Memory B cell (primary cell): ENCODE measurements at regions not wholly inside any gene's neighbourhood (a gene's known extent, or its start where the extent isn't known, plus 50 kb on each side); places are given as distances from the start of the nearest gene placed in this dataset.

Experiments used
- ATAC-seq: fragments of 150-1000 bp; cut with Tn5 transposase; 2 replicates; pipeline ENCODE4 v1.10.0; 2021; ENCODE audit warnings: low read depth, mild to moderate bottlenecking, moderate library complexity
- DNase-seq, 2 donors: peaks; one replicate each; pipeline ENCODE4 v3.0.0; 2022; ENCODE audit warnings: low spot score in 2 of 2
- H3K27ac Mint-ChIP-seq: one replicate; pipeline ENCODE4 v1.8.0; 2022; ENCODE audit warnings: mild to moderate bottlenecking, moderate library complexity, mixed read lengths
- H3K27me3 Mint-ChIP-seq: one replicate; pipeline ENCODE4 v1.8.0; 2022; ENCODE audit warnings: mixed read lengths
- H3K36me3 Mint-ChIP-seq: one replicate; pipeline ENCODE4 v1.8.0; 2022; ENCODE audit warnings: mild to moderate bottlenecking, mixed read lengths
- H3K4me1 Mint-ChIP-seq: one replicate; pipeline ENCODE4 v1.8.0; 2022; ENCODE audit warnings: mixed read lengths
- H3K4me3 Mint-ChIP-seq: one replicate; pipeline ENCODE4 v1.8.0; 2022; ENCODE audit warnings: mild to moderate bottlenecking, moderate library complexity, mixed read lengths
- H3K9me3 Mint-ChIP-seq: one replicate; pipeline ENCODE4 v1.8.0; 2022; ENCODE audit warnings: mixed read lengths

GRCh38 chr2:47315475-47315874, 53.6 kb upstream of the EPCAM start:
- Mint-ChIP-seq H3K36me3 (no peaks in the 10 kb centered on the region), H3K4me1 (peaks cover 26% of the 10 kb centered on the region), H3K4me3 (no peak overlapping the region), H3K27me3 (peaks cover 2% of the 10 kb centered on the region), H3K9me3 (no peaks in the 10 kb centered on the region), H3K27ac (no peak overlapping the region)
- DNase-seq = no peak
- ATAC-seq = no peak

GRCh38 chr2:47313728-47314127, 55.4 kb upstream of the EPCAM start:
- no peak overlapping the region for H3K4me3 Mint-ChIP-seq
- no peaks in the 10 kb centered on the region for H3K9me3 Mint-ChIP-seq
- ATAC-seq = no peak
- H3K27ac Mint-ChIP-seq = no peak overlapping the region
- peaks cover 38% of the 10 kb centered on the region for H3K4me1 Mint-ChIP-seq
- no peaks in the 10 kb centered on the region for H3K36me3 Mint-ChIP-seq
- no peaks in the 10 kb centered on the region for H3K27me3 Mint-ChIP-seq
- DNase-seq = no peak

- peaks cover 38% of the 10 kb centered on the region for H3K4me1 Mint-ChIP-seq
- no peak for DNase-seq
These were observed 55.9 kb upstream of the EPCAM start for GRCh38 chr2:47313141-47313691.

GRCh38 chr2:47312491-47312850, 56.6 kb upstream of the EPCAM start:
- Mint-ChIP-seq H3K27ac (no peak overlapping the region), H3K27me3 (no peaks in the 10 kb centered on the region), H3K36me3 (no peaks in the 10 kb centered on the region), H3K4me3 (no peak overlapping the region), H3K4me1 (peaks cover 38% of the 10 kb centered on the region), H3K9me3 (no peaks in the 10 kb centered on the region)
- ATAC-seq (no peak), DNase-seq (no peak)

More at GRCh38 chr2:47313141-47313691, 55.9 kb upstream of the EPCAM start:
- Mint-ChIP-seq H3K9me3 (no peaks in the 10 kb centered on the region), H3K36me3 (no peaks in the 10 kb centered on the region), H3K27ac (peak overlapping the region; percentile 5), H3K27me3 (no peaks in the 10 kb centered on the region), H3K4me3 (no peak overlapping the region)
- ATAC-seq = no peak

GRCh38 chr2:47311764-47312490, 57.2 kb upstream of the EPCAM start:
- Mint-ChIP-seq H3K27me3 (no peaks in the 10 kb centered on the region), H3K4me3 (no peak overlapping the region), H3K4me1 (peaks cover 39% of the 10 kb centered on the region), H3K27ac (peak overlapping the region; percentile 58), H3K9me3 (no peaks in the 10 kb centered on the region), H3K36me3 (no peaks in the 10 kb centered on the region)
- DNase-seq = no peak
- ATAC-seq = no peak

GRCh38 chr2:47310801-47311560, 58.1 kb upstream of the EPCAM start:
- H3K4me3 Mint-ChIP-seq = peak overlapping the region; percentile 81
- H3K4me1 Mint-ChIP-seq = peaks cover 42% of the 10 kb centered on the region
- peak in 1 of 2 donors; percentile 29 for DNase-seq
- H3K9me3 Mint-ChIP-seq = no peaks in the 10 kb centered on the region
- H3K27me3 Mint-ChIP-seq = no peaks in the 10 kb centered on the region
- ATAC-seq = peak; percentile 41
- peak overlapping the region; percentile 87 for H3K27ac Mint-ChIP-seq
- H3K36me3 Mint-ChIP-seq = no peaks in the 10 kb centered on the region

GRCh38 chr2:47309952-47310800, 58.9 kb upstream of the EPCAM start:
- H3K27ac Mint-ChIP-seq = peak overlapping the region; percentile 87
- H3K9me3 Mint-ChIP-seq = no peaks in the 10 kb centered on the region
- DNase-seq (peak; percentile 23 to 50), ATAC-seq (peak; percentile 84)
- peak overlapping the region; percentile 58 for H3K4me3 Mint-ChIP-seq
- H3K4me1 Mint-ChIP-seq = peaks cover 42% of the 10 kb centered on the region
- peaks cover under 1% of the 10 kb centered on the region for H3K27me3 Mint-ChIP-seq
- no peaks in the 10 kb centered on the region for H3K36me3 Mint-ChIP-seq

GRCh38 chr2:47309472-47309951, 59.6 kb upstream of the EPCAM start:
- peak overlapping the region; percentile 87 for H3K27ac Mint-ChIP-seq
- no peaks in the 10 kb centered on the region for H3K9me3 Mint-ChIP-seq
- peak overlapping the region; percentile 58 for H3K4me3 Mint-ChIP-seq
- DNase-seq (no peak), ATAC-seq (no peak)
- no peaks in the 10 kb centered on the region for H3K36me3 Mint-ChIP-seq
- peaks cover 42% of the 10 kb centered on the region for H3K4me1 Mint-ChIP-seq
- H3K27me3 Mint-ChIP-seq = peaks cover 3% of the 10 kb centered on the region

- Mint-ChIP-seq H3K36me3 (no peaks in the 10 kb centered on the region), H3K27ac (no peak overlapping the region), H3K4me3 (no peak overlapping the region), H3K27me3 (peaks cover 3% of the 10 kb centered on the region), H3K4me1 (peaks cover 42% of the 10 kb centered on the region), H3K9me3 (no peaks in the 10 kb centered on the region)
- ATAC-seq (no peak), DNase-seq (no peak)
These were observed 62.0 kb upstream of the EPCAM start for GRCh38 chr2:47307066-47307465.

- Mint-ChIP-seq H3K4me1 (peaks cover 36% of the 10 kb centered on the region), H3K27ac (no peak overlapping the region), H3K4me3 (no peak overlapping the region), H3K27me3 (peaks cover 3% of the 10 kb centered on the region), H3K36me3 (no peaks in the 10 kb centered on the region), H3K9me3 (no peaks in the 10 kb centered on the region)
- DNase-seq = no peak
- ATAC-seq = no peak
These were observed 64.5 kb upstream of the EPCAM start for GRCh38 chr2:47304654-47305053.

- no peak overlapping the region for H3K27ac Mint-ChIP-seq
- ATAC-seq = no peak
- H3K27me3 Mint-ChIP-seq = peaks cover 3% of the 10 kb centered on the region
- no peaks in the 10 kb centered on the region for H3K9me3 Mint-ChIP-seq
- no peak overlapping the region for H3K4me3 Mint-ChIP-seq
- DNase-seq = no peak
- H3K36me3 Mint-ChIP-seq = no peaks in the 10 kb centered on the region
- H3K4me1 Mint-ChIP-seq = peaks cover 33% of the 10 kb centered on the region
These were observed 65.6 kb upstream of the EPCAM start for GRCh38 chr2:47303341-47304148.

GRCh38 chr2:47302308-47302707, 66.8 kb upstream of the EPCAM start:
- DNase-seq (no peak), ATAC-seq (no peak)
- Mint-ChIP-seq H3K4me1 (peaks cover 31% of the 10 kb centered on the region), H3K27ac (no peak overlapping the region), H3K4me3 (no peak overlapping the region), H3K27me3 (peaks cover 3% of the 10 kb centered on the region), H3K9me3 (no peaks in the 10 kb centered on the region), H3K36me3 (no peaks in the 10 kb centered on the region)

- H3K4me3 Mint-ChIP-seq = no peak overlapping the region
- H3K4me1 Mint-ChIP-seq = peaks cover 30% of the 10 kb centered on the region
- ATAC-seq = no peak
- no peaks in the 10 kb centered on the region for H3K36me3 Mint-ChIP-seq
- no peak for DNase-seq
- H3K27me3 Mint-ChIP-seq = peaks cover 3% of the 10 kb centered on the region
- H3K9me3 Mint-ChIP-seq = no peaks in the 10 kb centered on the region
- H3K27ac Mint-ChIP-seq = no peak overlapping the region
These were observed 67.4 kb upstream of the EPCAM start for GRCh38 chr2:47301731-47302130.
